OCI-LY1 (cell line): ENCODE measurements at regions not wholly inside any gene's neighbourhood (a gene's known extent, or its start where the extent isn't known, plus 50 kb on each side); places are given as distances from the start of the nearest gene placed in this dataset.

Experiments used
- H2AFZ ChIP-seq: fragments of 200-600 bp; sonication (generic), shearing (Covaris generic); 2 replicates; pipeline ENCODE4 v1.6.0; 2014; ENCODE audit warnings: antibody characterized with exemption, mild to moderate bottlenecking, low read length
- H3F3A ChIP-seq: fragments of 200-600 bp; sonication (generic), shearing (Covaris generic); 2 replicates; pipeline ENCODE4 v1.6.0; 2014; ENCODE audit warnings: mild to moderate bottlenecking, antibody characterized with exemption, low read length, moderate library complexity; ENCODE audit not compliant: insufficient read depth
- H3K27ac ChIP-seq: fragments of 200-600 bp; sonication (generic); 2 replicates; pipeline ENCODE4 v1.5.1; 2014; ENCODE audit warnings: low read length, mixed run types, mild to moderate bottlenecking, low read depth; ENCODE audit not compliant: poor library complexity, severe bottlenecking
- H3K27me3 ChIP-seq: fragments of 200-600 bp; sonication (generic); 2 replicates; pipeline ENCODE4 v1.6.0; 2014; ENCODE audit warnings: antibody characterized with exemption, mild to moderate bottlenecking, low read length, moderate library complexity; ENCODE audit not compliant: insufficient read depth
- H3K36me3 ChIP-seq: fragments of 200-600 bp; sonication (generic); 2 replicates; pipeline ENCODE4 v1.6.1; 2014; ENCODE audit warnings: mild to moderate bottlenecking, antibody characterized with exemption, low read length, moderate library complexity, mixed read lengths; ENCODE audit not compliant: insufficient read depth
- H3K4me1 ChIP-seq: fragments of 200-600 bp; sonication (generic); 2 replicates; pipeline ENCODE4 v1.5.1; 2014; ENCODE audit warnings: mild to moderate bottlenecking, low read length, moderate library complexity; ENCODE audit not compliant: insufficient read depth, severe bottlenecking
- H3K4me2 ChIP-seq: fragments of 200-600 bp; sonication (generic), shearing (Covaris generic); 2 replicates; pipeline ENCODE4 v1.6.1; 2014; ENCODE audit warnings: low read length
- H3K4me3 ChIP-seq: fragments of 200-600 bp; sonication (generic); 2 replicates; pipeline ENCODE4 v1.5.1; 2014; ENCODE audit warnings: low read length, low read depth, mild to moderate bottlenecking, mixed read lengths; ENCODE audit not compliant: poor library complexity, severe bottlenecking
- H3K79me2 ChIP-seq: fragments of 200-600 bp; shearing (Covaris generic); 2 replicates; pipeline ENCODE4 v1.6.1; 2016; ENCODE audit warnings: mixed run types, low read length, mixed read lengths; ENCODE audit not compliant: insufficient read depth
- H3K9ac ChIP-seq: fragments of 200-600 bp; sonication (generic), shearing (Covaris generic); 2 replicates; pipeline ENCODE4 v1.6.1; 2014; ENCODE audit warnings: mild to moderate bottlenecking, low read length, mixed read lengths
- H3K9me2 ChIP-seq: fragments of 200-600 bp; sonication (generic), shearing (Covaris generic); 2 replicates; pipeline ENCODE4 v1.6.1; 2014; ENCODE audit warnings: low read depth, mild to moderate bottlenecking, low read length, mixed read lengths
- H3K9me3 ChIP-seq: fragments of 200-600 bp; shearing (Covaris generic); 2 replicates; pipeline ENCODE4 v1.6.1; 2014; ENCODE audit warnings: low read length, mixed read lengths
- H4K20me1 ChIP-seq: fragments of 200-600 bp; sonication (generic), shearing (Covaris generic); 2 replicates; pipeline ENCODE4 v1.6.0; 2016; ENCODE audit warnings: mild to moderate bottlenecking, low read length; ENCODE audit not compliant: insufficient read depth
- CTCF ChIP-seq: fragments of 200-600 bp; sonication (generic), shearing (Covaris generic); IDR thresholded peaks from 2 replicates; pipeline ENCODE4 v1.5.1; 2017; ENCODE audit warnings: mild to moderate bottlenecking, antibody characterized with exemption, low read length, moderate library complexity, mixed read lengths
- EZH2 ChIP-seq: fragments of 200-600 bp; sonication (generic), shearing (Covaris generic); IDR thresholded peaks from 2 replicates; pipeline ENCODE4 v1.8.0; 2017; ENCODE audit warnings: borderline replicate concordance, mixed run types, mild to moderate bottlenecking, antibody characterized with exemption, low read length, moderate library complexity, mixed read lengths

GRCh38 chr5:117027384-117027783 is 452.8 kb upstream of the SEMA6A start:
- Histone ChIP-seq H3K9me2 (no peaks in the 10 kb centered on the region), H4K20me1 (no peaks in the 10 kb centered on the region), H3K36me3 (no peaks in the 10 kb centered on the region), H3F3A (no peaks in the 10 kb centered on the region), H3K79me2 (no peaks in the 10 kb centered on the region), H3K27ac (no peak overlapping the region), H3K9me3 (no peaks in the 10 kb centered on the region), H3K4me2 (no peak overlapping the region), H3K27me3 (no peaks in the 10 kb centered on the region), H3K4me1 (no peaks in the 10 kb centered on the region), H3K9ac (no peak overlapping the region), H2AFZ (no peak overlapping the region), H3K4me3 (no peak overlapping the region)
- TF ChIP-seq EZH2 (no peak), CTCF (no peak)

- H2AFZ ChIP-seq, result no peak overlapping the region
- no peak overlapping the region for H3K27ac ChIP-seq
- no peak for TF ChIP-seq CTCF
- TF ChIP-seq EZH2, result no peak
- no peaks in the 10 kb centered on the region for H3K9me2 ChIP-seq
- no peaks in the 10 kb centered on the region for H3K9me3 ChIP-seq
- no peaks in the 10 kb centered on the region for H3K4me1 ChIP-seq
- H3K79me2 ChIP-seq, result no peaks in the 10 kb centered on the region
- no peaks in the 10 kb centered on the region for H3F3A ChIP-seq
- no peak overlapping the region for H3K4me2 ChIP-seq
- H3K4me3 ChIP-seq, result no peak overlapping the region
- H4K20me1 ChIP-seq, result no peaks in the 10 kb centered on the region
- no peaks in the 10 kb centered on the region for H3K27me3 ChIP-seq
- H3K9ac ChIP-seq, result no peak overlapping the region
- no peaks in the 10 kb centered on the region for H3K36me3 ChIP-seq
These were observed 446.4 kb upstream of the SEMA6A start for GRCh38 chr5:117020999-117021398.

- no peaks in the 10 kb centered on the region for H3K9me2 ChIP-seq
- no peaks in the 10 kb centered on the region for H4K20me1 ChIP-seq
- no peak for TF ChIP-seq EZH2
- no peak for TF ChIP-seq CTCF
- no peak overlapping the region for H2AFZ ChIP-seq
- no peaks in the 10 kb centered on the region for H3K27me3 ChIP-seq
- H3K79me2 ChIP-seq, result no peaks in the 10 kb centered on the region
- no peaks in the 10 kb centered on the region for H3F3A ChIP-seq
- H3K4me2 ChIP-seq, result no peak overlapping the region
- H3K27ac ChIP-seq, result no peak overlapping the region
- H3K36me3 ChIP-seq, result no peaks in the 10 kb centered on the region
- no peak overlapping the region for H3K9ac ChIP-seq
- H3K4me1 ChIP-seq, result no peaks in the 10 kb centered on the region
- no peaks in the 10 kb centered on the region for H3K9me3 ChIP-seq
- no peak overlapping the region for H3K4me3 ChIP-seq
These were observed 438.8 kb upstream of the SEMA6A start for GRCh38 chr5:117013280-117013877.
